GM12878 (cell line): ENCODE measurements at regions not wholly inside any gene's neighbourhood (a gene's known extent, or its start where the extent isn't known, plus 50 kb on each side); places are given as distances from the start of the nearest gene placed in this dataset.

Experiments
- ATAC-seq: fragments of 200-7000 bp; cut with Tn5 transposase; 3 replicates; pipeline ENCODE4 v1.9.1; 2020; ENCODE audit warnings: mild to moderate bottlenecking, moderate library complexity
- BruUV-seq: library from RNA; stranded (reverse); fragments of 400-500 nt; replicated peaks from 2 replicates; lab custom pipeline; 2021; lab: Mats Ljungman, UMichigan
- CTCF ChIA-PET: fragments of 300-600 bp; sonication (Branson Sonifier 250); formaldehyde crosslinking; extraction: SDS; loops from one replicate; lab custom pipeline; 2021; ENCODE audit warnings: inconsistent platforms; lab: Yijun Ruan, JAX
- POLR2A ChIA-PET: fragments of 350-600 bp; formaldehyde crosslinking; extraction: SDS; loops from one replicate; lab custom pipeline; 2021; ENCODE audit warnings: inconsistent platforms; lab: Charles Lee
- RAD21 ChIA-PET: fragments of 300-600 bp; sonication (Branson Sonifier 250); formaldehyde crosslinking; loops from one replicate; lab custom pipeline; 2023; ENCODE audit warnings: antibody characterized with exemption; ENCODE audit not compliant: unreplicated experiment; lab: Charles Lee
- SMC1A ChIA-PET: fragments of 300-600 bp; sonication (Branson Sonifier 250); formaldehyde crosslinking; loops from one replicate; lab custom pipeline; 2023; ENCODE audit not compliant: unreplicated experiment, uncharacterized antibody; lab: Charles Lee
- DNase-seq: peaks from one replicate; pipeline ENCODE4 v3.0.0-alpha.2; 2011; ENCODE audit warnings: low read depth, low spot score
- FAIRE-seq: peaks from 3 replicates; lab custom pipeline; 2011; peaks lifted over from hg19 to GRCh38; lab: Jason Lieb, UNC
- H2AFZ ChIP-seq: 2 replicates; pipeline ENCODE4 v1.6.0; 2011; ENCODE audit warnings: low read depth, low read length, control low read depth; ENCODE audit not compliant: control insufficient read depth
- H3K27ac ChIP-seq: 2 replicates; pipeline ENCODE4 v1.5.1; 2011; ENCODE audit warnings: control low read depth; ENCODE audit not compliant: control insufficient read depth, insufficient read depth
- H3K27me3 ChIP-seq, 2 experiments: replicated peaks in 1 of 2; 2 replicates each; pipeline versions ENCODE4 v1.6.0 to v1.6.1; 2011; ENCODE audit warnings: low read length in 1 of 2; ENCODE audit not compliant: control insufficient read depth in 2 of 2, insufficient read depth in 2 of 2
- H3K36me3 ChIP-seq, 2 experiments: 2 replicates each; pipeline ENCODE4 v1.5.1; 2011; ENCODE audit warnings: low read length in 1 of 2; ENCODE audit not compliant: control insufficient read depth in 2 of 2, insufficient read depth in 2 of 2
- H3K4me1 ChIP-seq: 2 replicates; pipeline ENCODE4 v1.6.1; 2011; ENCODE audit warnings: mild to moderate bottlenecking, low read length, moderate library complexity, mixed read lengths; ENCODE audit not compliant: control insufficient read depth, insufficient read depth
- H3K4me2 ChIP-seq: 2 replicates; pipeline ENCODE4 v1.6.0; 2011; ENCODE audit warnings: control low read depth; ENCODE audit not compliant: control insufficient read depth, insufficient read depth
- H3K4me3 ChIP-seq: fragments of 200-600 bp; sonication (generic); 2 replicates; pipeline ENCODE4 v1.5.1; 2016
- H3K79me2 ChIP-seq: 2 replicates; pipeline ENCODE4 v1.6.0; 2011; ENCODE audit warnings: low read length; ENCODE audit not compliant: control insufficient read depth, insufficient read depth
- H3K9ac ChIP-seq: 2 replicates; pipeline ENCODE4 v1.8.0; 2011; ENCODE audit warnings: low read length, control low read depth, mixed read lengths; ENCODE audit not compliant: control insufficient read depth, insufficient read depth
- H3K9me3 ChIP-seq: replicated peaks from 3 replicates; pipeline ENCODE4 v1.5.1; 2011; ENCODE audit warnings: mild to moderate bottlenecking, low read length; ENCODE audit not compliant: control insufficient read depth, insufficient read depth
- H4K20me1 ChIP-seq: 2 replicates; pipeline ENCODE4 v1.6.0; 2011; ENCODE audit not compliant: control insufficient read depth, insufficient read depth
- BCL3 ChIP-seq: IDR thresholded peaks from 2 replicates; pipeline ENCODE4 v1.6.1; 2011; ENCODE audit warnings: borderline replicate concordance, low read depth, mild to moderate bottlenecking, moderate library complexity, low read length; ENCODE audit not compliant: insufficient read depth, poor library complexity, severe bottlenecking
- CHD2 ChIP-seq: IDR thresholded peaks from 2 replicates; pipeline ENCODE4 v1.6.1; 2011; ENCODE audit warnings: low read depth, low read length, improper control_type of control experiment, borderline replicate concordance
- EED ChIP-seq: sonication (generic); IDR thresholded peaks from 2 replicates; pipeline ENCODE4 v1.6.1; 2016; ENCODE audit warnings: antibody characterized with exemption, low read depth
- HDAC6 ChIP-seq: fragments of 200-600 bp; sonication (generic); IDR thresholded peaks from one replicate; pipeline ENCODE4 v1.8.0; 2017; ENCODE audit warnings: antibody characterized with exemption; ENCODE audit not compliant: unreplicated experiment
- HDGF ChIP-seq: fragments of 450-650 bp; IDR thresholded peaks from 2 replicates; pipeline ENCODE4 v1.6.1; 2016; ENCODE audit warnings: antibody characterized with exemption
- MTA2 ChIP-seq: fragments of 450-650 bp; IDR thresholded peaks from 2 replicates; pipeline ENCODE4 v1.6.1; 2016; ENCODE audit warnings: low read depth, mild to moderate bottlenecking, moderate library complexity
- MXI1 ChIP-seq: fragments of 150-350 bp; IDR thresholded peaks from 2 replicates; pipeline ENCODE4 v1.6.1; 2011; ENCODE audit warnings: low read depth, mild to moderate bottlenecking, inconsistent platforms, low read length, improper control_type of control experiment
- MYC ChIP-seq: IDR thresholded peaks from 2 replicates; pipeline ENCODE4 v1.6.1; 2011; ENCODE audit warnings: mild to moderate bottlenecking, low read length, moderate library complexity, inconsistent platforms; ENCODE audit not compliant: insufficient read depth, insufficient replicate concordance, insufficient read length, severe bottlenecking
- NFYB ChIP-seq: IDR thresholded peaks from 2 replicates; pipeline ENCODE4 v1.6.1; 2011; ENCODE audit warnings: low read depth, mild to moderate bottlenecking, low read length, improper control_type of control experiment, moderate library complexity; ENCODE audit not compliant: insufficient read depth
- POLR2AphosphoS2 ChIP-seq: IDR thresholded peaks from 2 replicates; pipeline ENCODE4 v1.6.1; 2011; ENCODE audit warnings: low read depth, mild to moderate bottlenecking, low read length, improper control_type of control experiment, moderate library complexity
- SMC3 ChIP-seq: IDR thresholded peaks from 2 replicates; pipeline ENCODE4 v1.6.1; 2011; ENCODE audit warnings: low read length, improper control_type of control experiment, borderline replicate concordance
- SUPT20H ChIP-seq: IDR thresholded peaks from 2 replicates; pipeline ENCODE4 v1.6.1; 2011; ENCODE audit warnings: low read depth, mild to moderate bottlenecking, low read length, moderate library complexity, borderline replicate concordance; ENCODE audit not compliant: control insufficient read depth
- ZNF24 ChIP-seq: fragments of 450-650 bp; IDR thresholded peaks from 2 replicates; pipeline ENCODE4 v1.6.1; 2017; ENCODE audit warnings: antibody characterized with exemption, mild to moderate bottlenecking
- WGBS: methylation state at CpG from one replicate; pipeline ENCODE4 v1.1.6; 2016; ENCODE audit warnings: low lambda C conversion rate; ENCODE audit not compliant: insufficient replicate concordance, insufficient coverage; ENCODE audit errors: missing lambda C conversion rate; 5-methylcytosine and 5-hydroxymethylcytosine counted together
- in situ Hi-C: fragments of 300-500 bp; cut with MboI; formaldehyde crosslinking; loops from 9 replicates; pipeline ENCODE4 v1.14.3; 2018; ENCODE audit warnings: mixed read lengths
- intact Hi-C: fragments of 100-400 bp; cut with micrococcal nuclease; formaldehyde crosslinking; loops from one replicate; pipeline ENCODE4 v1.14.2; 2022; ENCODE audit not compliant: unreplicated experiment
- TF ChIP-seq, protein P1 (sequence below): IDR thresholded peaks from 2 replicates; pipeline ENCODE4 v1.6.1; 2012; ENCODE audit warnings: low read depth, low read length, improper control_type of control experiment
- TF ChIP-seq, protein P2 (sequence below): IDR thresholded peaks from 2 replicates; pipeline ENCODE4 v1.6.1; 2012; ENCODE audit warnings: low read depth, low read length, improper control_type of control experiment
- TF ChIP-seq, protein P3 (sequence below): fragments of 450-650 bp; conservative IDR thresholded peaks from 2 replicates; pipeline ENCODE4 v1.6.1; 2017; ENCODE audit warnings: mild to moderate bottlenecking, moderate library complexity
- TF ChIP-seq, protein P4 (sequence below): fragments of 450-650 bp; IDR thresholded peaks from 2 replicates; pipeline ENCODE4 v1.6.1; 2017; ENCODE audit warnings: antibody characterized with exemption, mild to moderate bottlenecking, moderate library complexity

DNA sequence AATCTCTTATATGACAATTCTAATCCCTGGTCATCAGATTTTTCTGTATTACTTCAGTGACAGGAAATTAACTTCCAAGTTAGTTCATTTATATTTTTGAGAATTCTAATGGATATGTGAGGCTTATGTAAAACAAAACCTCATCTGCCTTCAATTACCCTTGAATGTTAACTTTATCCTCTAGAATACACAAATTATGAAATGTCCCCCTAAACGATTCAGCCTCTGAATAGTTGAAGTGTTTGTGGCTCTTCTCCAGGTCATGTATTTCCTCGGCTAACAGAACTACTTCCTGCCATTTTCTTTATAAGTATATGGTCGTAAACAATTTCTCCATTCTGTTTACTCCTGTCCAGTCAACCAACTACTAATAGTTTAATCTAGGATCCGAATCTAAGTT lies 401.3 kb downstream of the PCDH10 start:
- ChIA-PET RAD21 (no interaction called here), POLR2A (no interaction called here), CTCF (no interaction called here), SMC1A (no interaction called here)
- DNase-seq (no peak), ATAC-seq (no peak), FAIRE-seq (no peak)
- no peak overlapping the region for H3K27ac ChIP-seq
- no peaks in the 10 kb centered on the region for H3K27me3 ChIP-seq
- 28% methylated on average over 4 of the region's 4 CpGs for WGBS
- H3K4me2 ChIP-seq, result no peak overlapping the region
- no peaks in the 10 kb centered on the region for H3K79me2 ChIP-seq
- H3K4me1 ChIP-seq, result no peaks in the 10 kb centered on the region
- BruUV-seq, result no TSS peak
- no peak overlapping the region for H3K4me3 ChIP-seq
- H3K36me3 ChIP-seq, result no peaks in the 10 kb centered on the region
- in situ Hi-C loops, result no loop called here
- H4K20me1 ChIP-seq, result no peaks in the 10 kb centered on the region
- intact Hi-C loops, result no loop called here
- H3K9me3 ChIP-seq, result no peaks in the 10 kb centered on the region
- H2AFZ ChIP-seq, result no peak overlapping the region
- no peak overlapping the region for H3K9ac ChIP-seq
- TF ChIP-seq MYC (no peak), ZNF24 (no peak), EED (no peak), CHD2 (no peak), BCL3 (no peak), SMC3 (no peak), SUPT20H (no peak), HDAC6 (no peak), MTA2 (no peak), NFYB (no peak), HDGF (no peak), MXI1 (no peak), POLR2AphosphoS2 (no peak)
- TF ChIP-seq, protein P1, sequence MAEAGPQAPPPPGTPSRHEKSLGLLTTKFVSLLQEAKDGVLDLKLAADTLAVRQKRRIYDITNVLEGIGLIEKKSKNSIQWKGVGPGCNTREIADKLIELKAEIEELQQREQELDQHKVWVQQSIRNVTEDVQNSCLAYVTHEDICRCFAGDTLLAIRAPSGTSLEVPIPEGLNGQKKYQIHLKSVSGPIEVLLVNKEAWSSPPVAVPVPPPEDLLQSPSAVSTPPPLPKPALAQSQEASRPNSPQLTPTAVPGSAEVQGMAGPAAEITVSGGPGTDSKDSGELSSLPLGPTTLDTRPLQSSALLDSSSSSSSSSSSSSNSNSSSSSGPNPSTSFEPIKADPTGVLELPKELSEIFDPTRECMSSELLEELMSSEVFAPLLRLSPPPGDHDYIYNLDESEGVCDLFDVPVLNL, result no peak
- TF ChIP-seq, protein P2, sequence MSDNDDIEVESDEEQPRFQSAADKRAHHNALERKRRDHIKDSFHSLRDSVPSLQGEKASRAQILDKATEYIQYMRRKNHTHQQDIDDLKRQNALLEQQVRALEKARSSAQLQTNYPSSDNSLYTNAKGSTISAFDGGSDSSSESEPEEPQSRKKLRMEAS, result no peak
- TF ChIP-seq, protein P3, sequence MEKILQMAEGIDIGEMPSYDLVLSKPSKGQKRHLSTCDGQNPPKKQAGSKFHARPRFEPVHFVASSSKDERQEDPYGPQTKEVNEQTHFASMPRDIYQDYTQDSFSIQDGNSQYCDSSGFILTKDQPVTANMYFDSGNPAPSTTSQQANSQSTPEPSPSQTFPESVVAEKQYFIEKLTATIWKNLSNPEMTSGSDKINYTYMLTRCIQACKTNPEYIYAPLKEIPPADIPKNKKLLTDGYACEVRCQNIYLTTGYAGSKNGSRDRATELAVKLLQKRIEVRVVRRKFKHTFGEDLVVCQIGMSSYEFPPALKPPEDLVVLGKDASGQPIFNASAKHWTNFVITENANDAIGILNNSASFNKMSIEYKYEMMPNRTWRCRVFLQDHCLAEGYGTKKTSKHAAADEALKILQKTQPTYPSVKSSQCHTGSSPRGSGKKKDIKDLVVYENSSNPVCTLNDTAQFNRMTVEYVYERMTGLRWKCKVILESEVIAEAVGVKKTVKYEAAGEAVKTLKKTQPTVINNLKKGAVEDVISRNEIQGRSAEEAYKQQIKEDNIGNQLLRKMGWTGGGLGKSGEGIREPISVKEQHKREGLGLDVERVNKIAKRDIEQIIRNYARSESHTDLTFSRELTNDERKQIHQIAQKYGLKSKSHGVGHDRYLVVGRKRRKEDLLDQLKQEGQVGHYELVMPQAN, result no peak
- TF ChIP-seq, protein P4, sequence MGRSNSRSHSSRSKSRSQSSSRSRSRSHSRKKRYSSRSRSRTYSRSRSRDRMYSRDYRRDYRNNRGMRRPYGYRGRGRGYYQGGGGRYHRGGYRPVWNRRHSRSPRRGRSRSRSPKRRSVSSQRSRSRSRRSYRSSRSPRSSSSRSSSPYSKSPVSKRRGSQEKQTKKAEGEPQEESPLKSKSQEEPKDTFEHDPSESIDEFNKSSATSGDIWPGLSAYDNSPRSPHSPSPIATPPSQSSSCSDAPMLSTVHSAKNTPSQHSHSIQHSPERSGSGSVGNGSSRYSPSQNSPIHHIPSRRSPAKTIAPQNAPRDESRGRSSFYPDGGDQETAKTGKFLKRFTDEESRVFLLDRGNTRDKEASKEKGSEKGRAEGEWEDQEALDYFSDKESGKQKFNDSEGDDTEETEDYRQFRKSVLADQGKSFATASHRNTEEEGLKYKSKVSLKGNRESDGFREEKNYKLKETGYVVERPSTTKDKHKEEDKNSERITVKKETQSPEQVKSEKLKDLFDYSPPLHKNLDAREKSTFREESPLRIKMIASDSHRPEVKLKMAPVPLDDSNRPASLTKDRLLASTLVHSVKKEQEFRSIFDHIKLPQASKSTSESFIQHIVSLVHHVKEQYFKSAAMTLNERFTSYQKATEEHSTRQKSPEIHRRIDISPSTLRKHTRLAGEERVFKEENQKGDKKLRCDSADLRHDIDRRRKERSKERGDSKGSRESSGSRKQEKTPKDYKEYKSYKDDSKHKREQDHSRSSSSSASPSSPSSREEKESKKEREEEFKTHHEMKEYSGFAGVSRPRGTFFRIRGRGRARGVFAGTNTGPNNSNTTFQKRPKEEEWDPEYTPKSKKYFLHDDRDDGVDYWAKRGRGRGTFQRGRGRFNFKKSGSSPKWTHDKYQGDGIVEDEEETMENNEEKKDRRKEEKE, result no peak
